ENCODE measurements at regions not wholly inside any gene's neighbourhood (a gene's known extent, or its start where the extent isn't known, plus 50 kb on each side); places are given as distances from the start of the nearest gene placed in this dataset.

DNA sequence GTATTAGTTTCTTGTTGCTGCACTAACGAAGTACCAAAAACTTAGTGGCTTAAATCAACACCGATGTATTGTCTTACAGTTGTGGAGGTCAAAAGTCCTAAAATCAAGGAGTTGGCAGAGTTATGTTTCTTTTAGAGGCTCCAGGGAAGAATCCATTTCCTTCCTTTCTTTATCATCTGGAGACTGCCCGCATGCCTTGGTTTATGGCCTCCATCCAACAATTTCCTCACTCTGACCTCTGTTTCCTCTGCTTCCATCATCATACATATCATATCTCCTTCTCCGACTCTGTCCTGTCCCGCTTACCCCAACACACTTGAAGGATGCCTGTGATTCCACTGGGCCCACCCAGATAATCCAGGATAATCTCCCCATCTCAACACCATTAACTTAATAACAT, 627.8 kb downstream of the KCNJ2 start:
- H3K9me3 ChIP-seq (ENCODE audit: control insufficient read depth, insufficient read depth, low read length): no peaks in the 10 kb centered on the region
- H3K27ac ChIP-seq (ENCODE audit: low read length): no peak overlapping the region
- H3K27me3 ChIP-seq (ENCODE audit: control insufficient read depth, insufficient read depth, low read length): no peaks in the 10 kb centered on the region
- WGBS (ENCODE audit: insufficient coverage, insufficient read length): no CpG with 5 or more reads among the region's 5 CpGs
- no peaks in the 10 kb centered on the region for H3K36me3 ChIP-seq (ENCODE audit: control insufficient read depth, insufficient read depth, low read length)
- no peaks in the 10 kb centered on the region for H3K4me1 ChIP-seq (ENCODE audit: control insufficient read depth, insufficient read depth, low read length)
- no peak for DNase-seq (ENCODE audit: low read depth, low spot score)
- no peak overlapping the region for H3K4me3 ChIP-seq (ENCODE audit: low read length)

DNA sequence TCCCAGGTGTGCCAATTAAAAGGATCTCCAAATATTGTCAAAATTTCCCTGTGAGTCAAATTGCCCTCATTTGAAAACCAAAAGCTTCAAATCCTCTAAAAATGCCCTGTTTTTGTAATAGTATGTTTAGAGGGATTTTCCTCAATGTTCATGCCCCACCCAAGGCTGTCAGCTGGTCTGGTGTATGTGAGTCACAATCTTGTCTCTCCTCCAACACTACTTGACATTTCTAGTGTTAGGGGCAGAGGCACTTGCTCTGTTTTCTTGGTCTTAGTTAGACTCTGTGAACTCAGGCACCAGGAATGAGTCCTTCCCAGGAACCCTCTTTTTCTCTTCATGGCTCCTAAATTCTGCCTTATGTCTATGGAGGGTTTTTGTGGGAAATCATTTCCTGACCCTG, 634.8 kb downstream of the KCNJ2 start:
- no peak for DNase-seq (ENCODE audit: low read depth, low spot score)
- Histone ChIP-seq H3K27me3 (ENCODE audit: control insufficient read depth, insufficient read depth, low read length) (no peaks in the 10 kb centered on the region), H3K9me3 (ENCODE audit: control insufficient read depth, insufficient read depth, low read length) (no peaks in the 10 kb centered on the region), H3K4me3 (ENCODE audit: low read length) (no peak overlapping the region), H3K27ac (ENCODE audit: low read length) (no peak overlapping the region), H3K36me3 (ENCODE audit: control insufficient read depth, insufficient read depth, low read length) (no peaks in the 10 kb centered on the region), H3K4me1 (ENCODE audit: control insufficient read depth, insufficient read depth, low read length) (no peaks in the 10 kb centered on the region)

DNA sequence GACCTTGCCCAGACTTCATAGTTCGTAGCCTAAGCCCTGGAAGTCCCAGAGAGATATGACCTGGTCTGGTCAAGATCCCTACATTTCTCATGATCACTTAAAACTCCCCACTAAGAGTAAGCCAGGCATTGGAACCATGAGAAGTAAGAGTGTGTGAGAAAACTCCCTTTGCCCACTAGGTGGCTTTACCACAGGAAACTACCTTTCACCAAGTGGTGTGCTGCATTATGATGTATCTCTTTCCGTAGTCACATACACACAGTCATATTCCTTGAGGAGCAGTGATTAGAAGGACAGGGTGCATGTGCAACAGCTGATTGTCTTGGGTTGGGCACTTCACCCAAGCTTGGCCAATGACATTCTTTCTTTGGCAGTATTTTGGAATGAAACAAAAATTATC, 639.3 kb downstream of the KCNJ2 start:
- DNase-seq (ENCODE audit: low read depth, low spot score): no peak
- Histone ChIP-seq H3K27ac (ENCODE audit: low read length) (no peak overlapping the region), H3K27me3 (ENCODE audit: control insufficient read depth, insufficient read depth, low read length) (no peaks in the 10 kb centered on the region), H3K4me1 (ENCODE audit: control insufficient read depth, insufficient read depth, low read length) (no peaks in the 10 kb centered on the region), H3K9me3 (ENCODE audit: control insufficient read depth, insufficient read depth, low read length) (no peaks in the 10 kb centered on the region), H3K36me3 (ENCODE audit: control insufficient read depth, insufficient read depth, low read length) (no peaks in the 10 kb centered on the region), H3K4me3 (ENCODE audit: low read length) (no peak overlapping the region)
- WGBS (ENCODE audit: insufficient coverage, insufficient read length): no CpG with 5 or more reads among the region's 2 CpGs

DNA sequence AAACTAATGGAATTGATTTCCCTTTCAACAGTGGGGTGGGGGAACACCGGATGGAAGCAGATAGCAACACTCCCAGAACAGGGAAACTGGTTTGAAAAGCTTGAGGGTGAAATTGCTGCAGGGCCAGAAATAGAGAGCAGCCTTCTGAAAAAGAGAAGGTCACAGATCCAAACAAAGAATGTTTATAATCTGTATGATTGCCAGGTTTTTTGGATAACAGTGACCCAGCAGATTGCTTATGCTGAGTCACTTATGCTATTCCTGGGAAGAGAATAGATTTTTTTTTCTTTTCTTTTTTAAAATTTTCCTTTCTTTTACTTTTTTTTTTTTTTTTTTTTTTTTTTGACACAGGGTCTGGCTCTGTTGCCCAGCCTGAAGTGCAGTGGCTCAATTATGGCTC, 641.3 kb downstream of the KCNJ2 start:
- Histone ChIP-seq H3K9me3 (ENCODE audit: control insufficient read depth, insufficient read depth, low read length) (no peaks in the 10 kb centered on the region), H3K27ac (ENCODE audit: low read length) (no peak overlapping the region), H3K4me1 (ENCODE audit: control insufficient read depth, insufficient read depth, low read length) (no peaks in the 10 kb centered on the region), H3K36me3 (ENCODE audit: control insufficient read depth, insufficient read depth, low read length) (no peaks in the 10 kb centered on the region), H3K27me3 (ENCODE audit: control insufficient read depth, insufficient read depth, low read length) (no peaks in the 10 kb centered on the region), H3K4me3 (ENCODE audit: low read length) (no peak overlapping the region)
- DNase-seq (ENCODE audit: low read depth, low spot score): no peak
- WGBS (ENCODE audit: insufficient coverage, insufficient read length): no CpG with 5 or more reads among the region's 1 CpG

DNA sequence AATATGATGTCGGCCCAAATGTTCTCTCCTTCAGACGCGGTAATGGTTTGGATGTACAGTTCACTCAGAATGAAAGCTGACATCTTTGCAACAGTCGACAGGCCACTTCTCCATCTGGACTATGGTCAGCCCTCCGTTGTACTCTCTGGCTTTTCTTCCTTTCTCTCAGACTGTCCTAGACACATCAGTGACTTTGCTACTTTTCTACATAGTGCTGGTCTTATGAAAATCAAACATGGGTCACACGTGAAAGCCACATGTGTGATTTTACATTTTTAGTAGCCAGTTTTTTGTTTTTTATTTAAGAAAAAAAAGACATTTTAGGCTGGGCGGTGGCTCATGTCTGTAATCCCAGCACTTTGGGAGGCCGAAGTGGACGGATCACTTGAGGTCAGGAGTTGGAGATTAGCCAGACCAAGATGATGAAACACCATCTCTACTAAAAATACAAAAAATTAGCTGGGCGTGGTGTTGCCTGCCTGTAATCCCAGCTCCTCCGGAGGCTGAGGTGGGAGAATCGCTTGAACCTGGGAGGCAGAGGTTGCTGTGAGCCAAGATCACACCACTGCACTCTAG, 644.1 kb downstream of the KCNJ2 start:
- no peaks in the 10 kb centered on the region for H3K36me3 ChIP-seq (ENCODE audit: control insufficient read depth, insufficient read depth, low read length)
- no peak overlapping the region for H3K4me3 ChIP-seq (ENCODE audit: low read length)
- no peak for DNase-seq (ENCODE audit: low read depth, low spot score)
- H3K27ac ChIP-seq (ENCODE audit: low read length): no peak overlapping the region
- H3K27me3 ChIP-seq (ENCODE audit: control insufficient read depth, insufficient read depth, low read length): no peaks in the 10 kb centered on the region
- no CpG with 5 or more reads among the region's 12 CpGs for WGBS (ENCODE audit: insufficient coverage, insufficient read length)
- no peaks in the 10 kb centered on the region for H3K9me3 ChIP-seq (ENCODE audit: control insufficient read depth, insufficient read depth, low read length)
- H3K4me1 ChIP-seq (ENCODE audit: control insufficient read depth, insufficient read depth, low read length): no peaks in the 10 kb centered on the region

DNA sequence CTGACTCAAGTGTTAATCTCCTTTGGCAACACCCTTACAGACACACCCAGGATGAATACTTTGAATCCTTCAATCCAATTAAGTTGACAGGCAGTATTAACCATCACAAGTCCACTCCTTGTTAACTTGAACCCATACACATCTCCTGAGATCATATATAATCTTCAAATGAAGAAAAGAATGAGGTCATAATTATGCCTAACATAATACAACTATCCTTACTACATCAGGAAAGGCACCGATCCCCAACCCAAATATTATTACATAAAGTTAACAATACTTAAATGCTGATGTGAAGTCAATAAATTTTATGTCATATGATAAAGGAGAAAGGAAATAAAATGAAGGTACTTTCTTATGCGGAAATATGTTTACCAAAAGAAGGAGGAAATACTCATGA, 649.9 kb downstream of the KCNJ2 start:
- Histone ChIP-seq H3K36me3 (ENCODE audit: control insufficient read depth, insufficient read depth, low read length) (no peaks in the 10 kb centered on the region), H3K4me3 (ENCODE audit: low read length) (no peak overlapping the region), H3K9me3 (ENCODE audit: control insufficient read depth, insufficient read depth, low read length) (no peaks in the 10 kb centered on the region), H3K27ac (ENCODE audit: low read length) (no peak overlapping the region), H3K4me1 (ENCODE audit: control insufficient read depth, insufficient read depth, low read length) (no peaks in the 10 kb centered on the region), H3K27me3 (ENCODE audit: control insufficient read depth, insufficient read depth, low read length) (no peaks in the 10 kb centered on the region)
- no peak for DNase-seq (ENCODE audit: low read depth, low spot score)
- no CpG with 5 or more reads among the region's 2 CpGs for WGBS (ENCODE audit: insufficient coverage, insufficient read length)

DNA sequence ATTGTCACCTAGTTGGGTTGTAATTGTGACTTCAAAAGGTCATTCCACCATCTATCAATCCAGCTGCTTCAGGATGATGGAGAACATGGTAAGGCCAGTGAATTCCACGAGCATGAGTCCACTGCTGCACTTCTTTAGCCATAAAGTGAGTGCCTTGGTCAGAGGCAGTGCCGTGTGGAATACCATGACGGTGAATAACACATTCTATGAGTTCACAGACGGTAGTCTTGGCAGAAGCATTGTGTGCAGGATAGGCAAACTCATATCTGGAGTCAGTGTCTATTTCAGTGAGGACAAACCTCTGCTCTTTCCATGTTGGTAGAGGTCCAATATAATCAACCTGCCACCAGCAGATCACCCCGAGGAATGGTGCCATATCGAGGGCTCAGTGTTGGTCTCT, 650.9 kb downstream of the KCNJ2 start:
- Histone ChIP-seq H3K9me3 (ENCODE audit: control insufficient read depth, insufficient read depth, low read length) (no peaks in the 10 kb centered on the region), H3K36me3 (ENCODE audit: control insufficient read depth, insufficient read depth, low read length) (no peaks in the 10 kb centered on the region), H3K27ac (ENCODE audit: low read length) (no peak overlapping the region), H3K27me3 (ENCODE audit: control insufficient read depth, insufficient read depth, low read length) (no peaks in the 10 kb centered on the region), H3K4me1 (ENCODE audit: control insufficient read depth, insufficient read depth, low read length) (no peaks in the 10 kb centered on the region), H3K4me3 (ENCODE audit: low read length) (no peak overlapping the region)
- DNase-seq (ENCODE audit: low read depth, low spot score): no peak
- no CpG with 5 or more reads among the region's 6 CpGs for WGBS (ENCODE audit: insufficient coverage, insufficient read length)

DNA sequence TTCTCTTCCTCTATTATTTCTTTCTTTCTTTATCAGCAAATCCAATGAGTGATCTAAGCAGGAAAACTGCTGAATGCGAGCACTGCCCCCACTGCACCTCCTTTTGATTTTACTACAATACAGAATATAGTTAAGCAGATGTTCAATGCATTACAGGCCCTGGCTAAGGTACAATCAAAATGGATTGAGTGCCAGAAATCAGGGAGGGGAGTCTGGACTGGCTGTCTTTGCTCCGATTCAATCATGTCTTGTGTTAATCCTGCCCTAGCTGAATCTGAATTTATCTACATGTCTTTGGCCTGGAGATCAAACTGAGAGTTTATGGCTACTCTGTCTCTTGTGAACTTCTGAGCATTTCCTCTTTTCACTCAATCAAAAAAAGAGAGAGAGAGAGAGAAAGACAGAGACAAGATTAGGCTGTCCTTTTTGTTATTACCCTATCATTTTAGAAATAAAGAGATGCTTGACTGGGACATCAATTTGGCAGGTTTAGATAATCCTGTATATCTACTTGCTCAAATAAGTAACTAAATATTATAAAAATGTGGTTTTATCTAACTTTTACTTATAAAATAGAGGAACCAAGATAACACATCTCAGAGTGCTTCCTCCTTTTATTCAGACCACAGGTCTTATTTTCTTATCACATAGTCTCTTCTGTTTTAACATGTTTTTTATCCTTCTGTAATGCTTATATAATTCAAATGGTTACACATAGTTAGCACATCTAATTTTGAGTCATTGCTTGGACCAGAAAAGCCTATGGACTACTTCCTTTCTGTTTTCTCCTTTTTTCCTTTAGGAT, 656.2 kb downstream of the KCNJ2 start:
- Histone ChIP-seq H3K27ac (ENCODE audit: low read length) (no peak overlapping the region), H3K36me3 (ENCODE audit: control insufficient read depth, insufficient read depth, low read length) (no peaks in the 10 kb centered on the region), H3K4me3 (ENCODE audit: low read length) (no peak overlapping the region), H3K9me3 (ENCODE audit: control insufficient read depth, insufficient read depth, low read length) (no peaks in the 10 kb centered on the region), H3K4me1 (ENCODE audit: control insufficient read depth, insufficient read depth, low read length) (no peaks in the 10 kb centered on the region), H3K27me3 (ENCODE audit: control insufficient read depth, insufficient read depth, low read length) (no peaks in the 10 kb centered on the region)
- no CpG with 5 or more reads among the region's 2 CpGs for WGBS (ENCODE audit: insufficient coverage, insufficient read length)
- DNase-seq (ENCODE audit: low read depth, low spot score): no peak

DNA sequence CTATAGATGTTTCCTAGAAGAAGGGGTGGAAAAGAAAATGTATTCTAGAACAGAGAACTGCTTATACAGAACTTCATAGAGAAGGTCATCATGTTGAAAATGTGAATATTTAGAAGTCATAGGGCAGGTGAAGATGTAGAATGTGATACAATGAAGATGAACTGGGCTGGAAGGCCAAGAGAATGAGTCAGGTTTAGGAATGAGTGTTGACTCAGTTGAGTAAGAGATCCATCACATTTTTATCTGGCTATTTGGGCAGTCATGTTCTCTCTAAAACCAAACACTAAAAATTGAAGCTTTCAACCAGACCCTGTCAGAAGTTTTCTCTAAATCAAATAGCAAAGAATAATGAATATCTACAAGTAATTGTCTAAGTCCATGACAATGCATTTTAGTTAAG, 660.5 kb downstream of the KCNJ2 start:
- Histone ChIP-seq H3K4me3 (ENCODE audit: low read length) (no peak overlapping the region), H3K4me1 (ENCODE audit: control insufficient read depth, insufficient read depth, low read length) (no peaks in the 10 kb centered on the region), H3K27me3 (ENCODE audit: control insufficient read depth, insufficient read depth, low read length) (no peaks in the 10 kb centered on the region), H3K27ac (ENCODE audit: low read length) (no peak overlapping the region), H3K36me3 (ENCODE audit: control insufficient read depth, insufficient read depth, low read length) (no peaks in the 10 kb centered on the region), H3K9me3 (ENCODE audit: control insufficient read depth, insufficient read depth, low read length) (no peaks in the 10 kb centered on the region)
- DNase-seq (ENCODE audit: low read depth, low spot score): no peak

DNA sequence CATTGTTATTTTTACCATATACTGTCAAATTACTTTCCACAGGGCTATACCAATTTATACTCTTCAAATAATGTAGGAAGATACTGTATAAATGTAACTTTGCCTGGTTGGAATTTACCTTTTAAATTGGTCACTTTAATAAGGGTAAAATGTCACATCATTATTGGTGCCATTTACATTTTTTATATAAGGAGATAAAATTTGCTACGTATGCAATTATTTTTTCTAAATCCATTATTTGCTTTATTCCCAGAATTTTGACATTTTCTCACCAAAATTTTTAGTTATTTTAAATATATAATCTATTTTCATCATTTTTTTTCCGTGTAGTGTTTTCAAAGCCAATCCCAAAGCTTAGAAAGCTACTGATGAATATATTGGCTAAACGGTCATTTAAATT, 664.7 kb downstream of the KCNJ2 start:
- Histone ChIP-seq H3K9me3 (ENCODE audit: control insufficient read depth, insufficient read depth, low read length) (no peaks in the 10 kb centered on the region), H3K27me3 (ENCODE audit: control insufficient read depth, insufficient read depth, low read length) (no peaks in the 10 kb centered on the region), H3K4me1 (ENCODE audit: control insufficient read depth, insufficient read depth, low read length) (no peaks in the 10 kb centered on the region), H3K27ac (ENCODE audit: low read length) (no peak overlapping the region), H3K4me3 (ENCODE audit: low read length) (no peak overlapping the region), H3K36me3 (ENCODE audit: control insufficient read depth, insufficient read depth, low read length) (no peaks in the 10 kb centered on the region)
- no peak for DNase-seq (ENCODE audit: low read depth, low spot score)
- no CpG with 5 or more reads among the region's 3 CpGs for WGBS (ENCODE audit: insufficient coverage, insufficient read length)

DNA sequence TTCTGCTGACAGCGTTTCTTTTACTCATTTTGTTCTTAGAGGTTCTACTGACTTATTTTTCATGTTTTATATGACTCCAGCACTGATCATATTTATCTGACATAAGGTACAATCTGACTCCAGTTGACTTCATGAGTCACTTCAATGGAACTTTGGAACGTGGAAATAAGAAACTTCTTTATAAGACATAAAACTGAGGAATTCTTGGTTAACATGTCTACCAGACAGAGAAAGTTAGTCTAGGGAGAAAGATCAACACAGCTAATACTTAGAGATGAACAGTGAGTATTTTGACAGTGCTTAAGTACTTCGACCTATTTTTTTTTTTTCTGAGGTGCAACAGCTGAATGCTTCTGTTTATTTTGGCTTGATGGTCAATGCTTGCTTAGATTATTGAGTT, 679.5 kb downstream of the KCNJ2 start:
- Histone ChIP-seq H3K4me3 (ENCODE audit: low read length) (no peak overlapping the region), H3K27ac (ENCODE audit: low read length) (no peak overlapping the region), H3K9me3 (ENCODE audit: control insufficient read depth, insufficient read depth, low read length) (no peaks in the 10 kb centered on the region), H3K4me1 (ENCODE audit: control insufficient read depth, insufficient read depth, low read length) (no peaks in the 10 kb centered on the region), H3K36me3 (ENCODE audit: control insufficient read depth, insufficient read depth, low read length) (no peaks in the 10 kb centered on the region), H3K27me3 (ENCODE audit: control insufficient read depth, insufficient read depth, low read length) (no peaks in the 10 kb centered on the region)
- DNase-seq (ENCODE audit: low read depth, low spot score): no peak
- WGBS (ENCODE audit: insufficient coverage, insufficient read length): no CpG with 5 or more reads among the region's 3 CpGs

All from iPS DF 6.9 (cell line).